GM18502 (cell line): ENCODE measurements at regions not wholly inside any gene's neighbourhood (a gene's known extent, or its start where the extent isn't known, plus 50 kb on each side); places are given as distances from the start of the nearest gene placed in this dataset.

ENCODE experiments used
- ATAC-seq: cut with Tn5 transposase; IDR thresholded peaks from one replicate; pipeline ENCODE4 v1.9.1; 2021; ENCODE audit warnings: mild to moderate bottlenecking; ENCODE audit not compliant: unreplicated experiment, poor library complexity

DNA sequence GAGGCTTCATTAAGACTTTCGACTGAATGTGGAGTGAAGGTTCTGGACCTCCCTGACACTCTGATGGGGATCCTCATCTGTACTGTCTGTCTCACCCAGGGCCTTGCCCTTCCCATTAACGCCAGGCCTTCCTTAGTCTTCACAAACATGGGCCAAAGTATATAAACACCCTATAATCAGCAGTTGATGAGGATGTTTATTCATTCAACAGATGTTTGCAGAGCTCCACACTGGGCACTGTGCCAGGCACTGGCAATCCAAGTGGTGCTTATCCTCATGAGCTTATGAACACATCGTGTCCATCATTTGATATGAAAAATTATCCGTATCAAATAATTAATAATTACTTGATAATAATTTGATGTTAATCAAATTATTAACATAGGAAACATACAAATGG is 454.4 kb downstream of the FUT8 start:
- ATAC-seq = no peak

GRCh38 chr14:65867333-65867732 is 454.8 kb downstream of the FUT8 start:
- ATAC-seq = no peak

DNA sequence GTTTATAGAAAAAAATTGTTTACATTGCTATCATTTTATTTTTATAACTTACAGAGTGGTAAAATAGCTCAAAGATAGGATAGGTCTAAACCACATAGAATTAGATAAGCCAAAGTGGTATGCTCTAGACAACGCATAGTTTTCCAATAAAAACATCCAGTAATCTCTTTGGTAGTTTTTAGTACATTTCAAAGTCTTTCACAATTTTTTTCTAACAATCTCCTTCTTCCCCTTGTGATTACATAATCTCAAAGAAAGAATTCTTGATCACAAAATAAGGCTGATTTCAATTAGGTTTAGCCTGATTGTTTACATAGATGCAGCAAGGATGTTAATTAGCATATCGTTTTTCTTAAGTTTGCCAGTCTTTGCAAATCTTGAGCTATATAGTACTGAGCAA is 460.0 kb downstream of the FUT8 start:
- no peak for ATAC-seq

- ATAC-seq = no peak
These were observed 464.6 kb downstream of the FUT8 start for GRCh38 chr14:65877166-65877565.

GRCh38 chr14:65877624-65878023 is 465.1 kb downstream of the FUT8 start:
- ATAC-seq = no peak

DNA sequence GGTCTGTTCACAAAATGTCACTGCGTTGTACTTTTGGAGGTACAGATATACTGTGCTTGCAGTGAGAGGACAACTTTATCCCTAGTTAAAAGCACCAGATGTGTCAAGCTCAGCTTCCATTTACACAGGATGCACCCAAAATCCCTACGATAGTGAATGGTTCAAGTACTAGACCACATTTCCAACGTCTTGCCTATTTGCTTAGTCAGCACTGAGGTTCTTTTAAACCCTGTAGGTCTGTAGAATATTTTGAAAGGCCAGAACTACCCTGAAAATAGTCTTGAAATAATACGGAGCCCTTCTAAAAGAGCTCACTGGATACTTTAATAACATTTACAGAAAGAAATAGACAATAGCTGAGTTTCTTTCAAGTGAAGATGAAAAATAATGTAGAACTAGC is 466.1 kb downstream of the FUT8 start:
- ATAC-seq = no peak

GRCh38 chr14:65879248-65880009 is 466.9 kb downstream of the FUT8 start:
- no peak for ATAC-seq

DNA sequence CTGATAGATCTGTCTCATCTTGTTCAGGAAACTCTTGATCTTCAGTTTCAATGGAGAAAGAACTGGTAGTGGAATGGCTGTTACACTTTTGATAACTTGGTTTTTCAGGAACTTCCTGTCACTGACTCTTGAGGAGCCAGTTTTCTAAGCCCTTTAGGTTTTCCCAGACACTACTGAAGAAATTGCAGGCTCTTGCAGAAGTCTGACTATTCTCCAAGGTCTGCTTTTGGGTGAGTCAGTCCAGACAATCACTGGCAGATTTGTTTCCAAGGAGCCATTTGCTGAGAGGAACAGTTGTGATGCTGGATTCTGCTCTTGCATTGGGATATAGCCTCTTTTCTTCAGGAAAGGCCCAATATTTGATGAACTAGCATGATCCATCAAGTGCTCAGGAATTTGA is 468.0 kb downstream of the FUT8 start:
- ATAC-seq = no peak

- no peak for ATAC-seq
These were observed 469.1 kb downstream of the FUT8 start for GRCh38 chr14:65881642-65882041.

GRCh38 chr14:65888677-65889076 is 476.1 kb downstream of the FUT8 start:
- no peak for ATAC-seq

- no peak for ATAC-seq
These were observed 479.8 kb downstream of the FUT8 start for GRCh38 chr14:65892315-65892714.

GRCh38 chr14:65900164-65900563 is 487.6 kb downstream of the FUT8 start:
- no peak for ATAC-seq

DNA sequence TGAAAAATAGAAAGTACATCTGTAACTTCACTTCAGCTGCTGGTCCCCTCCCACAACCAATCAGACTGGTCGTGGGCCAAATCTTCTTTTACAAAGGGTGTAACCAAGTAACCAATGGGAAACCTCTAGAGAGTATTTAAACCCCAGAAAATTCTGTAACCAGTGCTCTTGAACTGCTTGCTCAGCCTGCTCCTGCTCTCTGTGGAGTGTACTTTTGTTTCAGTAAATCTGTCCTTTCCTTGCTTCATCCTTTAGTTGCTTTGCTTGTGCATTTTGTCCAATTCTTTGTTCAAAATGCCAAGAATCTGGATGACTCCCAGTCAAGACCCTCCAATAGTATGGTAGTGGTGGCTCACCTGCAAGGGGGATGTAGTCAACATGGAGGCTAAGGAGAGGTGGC is 489.1 kb downstream of the FUT8 start:
- ATAC-seq = no peak

GRCh38 chr14:65904988-65905387 is 492.5 kb downstream of the FUT8 start:
- ATAC-seq = no peak

- ATAC-seq = no peak
These were observed 493.8 kb downstream of the FUT8 start for GRCh38 chr14:65906344-65906743.

GRCh38 chr14:65906948-65907347 is 494.4 kb downstream of the FUT8 start:
- ATAC-seq = no peak

GRCh38 chr14:65910108-65910786 is 497.7 kb downstream of the FUT8 start:
- ATAC-seq = no peak

DNA sequence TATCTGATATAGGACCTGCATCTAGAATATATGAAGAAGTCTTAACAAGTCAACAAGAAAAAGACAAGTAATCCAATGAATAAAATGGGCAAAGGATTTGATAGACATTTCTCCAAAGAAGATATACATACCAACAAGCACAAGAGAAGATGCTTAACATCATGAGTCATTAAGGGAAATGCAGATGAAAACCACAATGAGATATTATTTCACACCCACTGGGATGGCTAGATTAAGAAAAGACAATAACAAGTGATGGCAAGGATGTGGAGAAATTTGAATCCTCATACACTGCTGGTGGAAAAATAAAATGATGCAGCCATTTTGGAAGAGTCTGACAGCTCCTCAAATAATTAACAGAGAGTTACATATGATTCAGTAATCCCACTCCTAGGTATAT is 502.6 kb downstream of the FUT8 start:
- ATAC-seq = no peak

GRCh38 chr14:65916055-65916454 is 503.5 kb downstream of the FUT8 start:
- no peak for ATAC-seq

DNA sequence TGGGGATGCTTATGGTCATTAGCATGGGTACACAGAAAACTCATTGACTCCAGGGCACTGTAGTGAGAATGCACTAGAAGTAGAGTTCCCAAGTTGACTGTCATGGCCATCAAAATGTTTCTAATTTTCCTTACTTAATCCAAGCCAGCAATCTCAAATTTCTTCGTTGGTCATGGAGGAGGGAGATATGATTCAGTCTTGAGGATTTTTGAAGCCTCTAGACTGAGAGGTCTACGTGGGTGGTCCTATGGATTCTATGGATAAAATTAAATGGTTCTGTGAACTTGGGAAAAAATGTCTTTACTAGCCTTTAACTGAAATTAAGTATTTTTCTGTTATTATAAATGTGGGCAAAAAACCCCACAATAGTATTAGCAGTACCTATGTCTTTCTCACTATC is 508.5 kb downstream of the FUT8 start:
- ATAC-seq = no peak

- no peak for ATAC-seq
These were observed 509.6 kb downstream of the FUT8 start for GRCh38 chr14:65922142-65922541.

- no peak for ATAC-seq
These were observed 514.0 kb downstream of the FUT8 start for GRCh38 chr14:65926504-65926903.
